Fibroblast of the aortic adventitia (primary cell): ENCODE measurements at regions not wholly inside any gene's neighbourhood (a gene's known extent, or its start where the extent isn't known, plus 50 kb on each side); places are given as distances from the start of the nearest gene placed in this dataset.
A peak's percentile ranks its signal among the peaks of the same experiment; 100 is the strongest.

Experiments
- DNase-seq: peaks from one replicate; pipeline ENCODE4 v3.0.0-alpha.2; 2010; ENCODE audit warnings: low read depth
- H3K4me3 ChIP-seq: 2 replicates; pipeline ENCODE4 v1.5.1; 2011; ENCODE audit warnings: low read depth, mild to moderate bottlenecking, control low read depth, low read length, moderate library complexity
- CTCF ChIP-seq: IDR thresholded peaks from 2 replicates; pipeline ENCODE4 v1.5.1; 2011; ENCODE audit warnings: mild to moderate bottlenecking, low read length, control low read depth, inconsistent platforms; ENCODE audit not compliant: insufficient read depth

- H3K4me3 ChIP-seq: peak overlapping the region; percentile 48
- DNase-seq: peak; percentile 94
- TF ChIP-seq CTCF: peak; percentile 19
Observed at GRCh38 chr3:126267169-126267975, 87.0 kb upstream of the ALDH1L1 start.

- DNase-seq: no peak
- TF ChIP-seq CTCF: no peak
- peak overlapping the region; percentile 48 for H3K4me3 ChIP-seq
Observed at GRCh38 chr3:126266850-126267168, 86.4 kb upstream of the ALDH1L1 start.

GRCh38 chr3:126266291-126266840 is 86.0 kb upstream of the ALDH1L1 start:
- TF ChIP-seq CTCF: no peak
- DNase-seq: no peak

GRCh38 chr3:126264952-126265351 is 84.6 kb upstream of the ALDH1L1 start:
- no peak for TF ChIP-seq CTCF
- DNase-seq: no peak

More at GRCh38 chr3:126266291-126266840, 86.0 kb upstream of the ALDH1L1 start:
- peak overlapping the region; percentile 13 for H3K4me3 ChIP-seq

GRCh38 chr3:126264381-126264780 is 84.0 kb upstream of the ALDH1L1 start:
- TF ChIP-seq CTCF: no peak
- H3K4me3 ChIP-seq: no peak overlapping the region
- no peak for DNase-seq

More at GRCh38 chr3:126264952-126265351, 84.6 kb upstream of the ALDH1L1 start:
- H3K4me3 ChIP-seq: no peak overlapping the region

- DNase-seq: no peak
- TF ChIP-seq CTCF: no peak
Observed at GRCh38 chr3:126263971-126264370, 83.6 kb upstream of the ALDH1L1 start.

GRCh38 chr3:126263539-126263938 is 83.2 kb upstream of the ALDH1L1 start:
- no peak for DNase-seq
- no peak overlapping the region for H3K4me3 ChIP-seq
- no peak for TF ChIP-seq CTCF

More at GRCh38 chr3:126263971-126264370, 83.6 kb upstream of the ALDH1L1 start:
- no peak overlapping the region for H3K4me3 ChIP-seq
